GM18907 (cell line): ENCODE measurements at regions not wholly inside any gene's neighbourhood (a gene's known extent, or its start where the extent isn't known, plus 50 kb on each side); places are given as distances from the start of the nearest gene placed in this dataset.

Source experiments
- ATAC-seq: cut with Tn5 transposase; IDR thresholded peaks from one replicate; pipeline ENCODE4 v1.9.1; 2021; ENCODE audit warnings: mild to moderate bottlenecking, moderate library complexity; ENCODE audit not compliant: unreplicated experiment

DNA sequence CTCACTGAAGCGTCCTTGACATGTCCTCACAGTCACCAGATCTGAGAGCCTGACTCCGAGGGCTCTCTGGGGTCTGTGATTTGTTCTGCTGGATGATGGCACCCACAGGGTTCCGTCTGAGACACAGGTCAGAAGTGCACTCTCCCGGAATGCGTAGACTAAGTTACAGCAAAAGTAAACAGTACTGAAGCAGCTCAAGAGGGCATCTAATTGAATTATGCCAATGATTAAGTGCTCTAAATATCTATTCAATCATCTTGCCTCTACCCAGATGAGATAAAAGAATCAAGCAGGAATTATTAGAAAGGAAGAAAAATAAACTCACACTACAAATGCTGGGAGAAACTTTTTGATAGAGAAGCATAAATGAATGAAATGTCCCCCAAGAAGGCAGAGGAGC is 544.1 kb downstream of the SOX11 start:
- no peak for ATAC-seq

GRCh38 chr2:6237039-6237660 is 545.0 kb downstream of the SOX11 start:
- no peak for ATAC-seq

- ATAC-seq = no peak
These were observed 557.4 kb downstream of the SOX11 start for GRCh38 chr2:6249557-6249956.

GRCh38 chr2:6254441-6254840 is 562.3 kb downstream of the SOX11 start:
- ATAC-seq = no peak

GRCh38 chr2:6264198-6264597 is 572.0 kb downstream of the SOX11 start:
- ATAC-seq = no peak

GRCh38 chr2:6281524-6281923 is 584.2 kb downstream of the CMPK2 start:
- ATAC-seq = no peak

DNA sequence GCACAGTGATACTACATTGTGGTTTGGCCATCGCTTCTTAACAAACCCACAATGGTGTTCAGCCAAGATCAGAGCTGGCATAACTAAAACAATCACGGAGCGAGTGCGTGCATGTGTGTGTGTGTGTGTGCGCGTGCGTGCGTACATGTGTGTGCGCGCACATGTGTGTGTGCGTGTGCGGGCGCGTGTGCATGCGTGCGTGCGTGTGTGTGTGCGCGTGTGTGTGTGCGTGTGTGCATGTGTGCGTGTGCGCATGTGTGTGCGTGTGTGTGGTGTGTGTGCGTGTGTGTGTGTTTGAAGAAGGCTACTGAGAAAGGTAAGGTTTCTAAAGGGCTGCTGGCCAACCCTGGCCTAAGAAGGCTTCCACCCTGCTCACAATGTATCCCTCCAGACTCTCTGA is 582.4 kb downstream of the CMPK2 start:
- no peak for ATAC-seq

GRCh38 chr2:6287406-6287805 is 578.3 kb downstream of the CMPK2 start:
- ATAC-seq = no peak

- no peak for ATAC-seq
These were observed 576.9 kb downstream of the CMPK2 start for GRCh38 chr2:6288791-6289190.

- no peak for ATAC-seq
These were observed 575.3 kb downstream of the CMPK2 start for GRCh38 chr2:6290217-6291015.

GRCh38 chr2:6294791-6295190 is 570.9 kb downstream of the CMPK2 start:
- ATAC-seq = no peak

DNA sequence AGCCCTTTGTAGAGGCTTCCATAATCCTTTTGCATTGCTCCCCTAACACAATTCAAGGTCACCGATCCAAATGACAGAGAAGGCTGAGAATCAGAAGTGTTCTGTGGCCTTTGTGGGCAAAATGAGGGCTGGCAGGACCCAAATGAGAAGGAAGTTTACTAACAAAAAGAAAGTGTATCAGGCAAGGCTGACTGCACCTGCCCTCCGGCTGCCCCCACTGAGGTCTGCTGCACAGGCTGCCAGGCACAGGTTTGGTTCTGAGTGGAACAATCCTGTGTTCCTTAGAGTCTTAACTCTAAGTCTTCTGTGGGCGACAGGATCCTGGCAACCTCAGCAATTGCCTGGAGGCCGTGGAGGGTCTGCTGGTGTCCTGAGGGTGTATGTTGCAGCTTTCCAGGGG is 568.5 kb downstream of the CMPK2 start:
- ATAC-seq = peak; percentile 79

GRCh38 chr2:6301426-6301825 is 564.3 kb downstream of the CMPK2 start:
- no peak for ATAC-seq

GRCh38 chr2:6308986-6309385 is 556.7 kb downstream of the CMPK2 start:
- ATAC-seq = no peak

DNA sequence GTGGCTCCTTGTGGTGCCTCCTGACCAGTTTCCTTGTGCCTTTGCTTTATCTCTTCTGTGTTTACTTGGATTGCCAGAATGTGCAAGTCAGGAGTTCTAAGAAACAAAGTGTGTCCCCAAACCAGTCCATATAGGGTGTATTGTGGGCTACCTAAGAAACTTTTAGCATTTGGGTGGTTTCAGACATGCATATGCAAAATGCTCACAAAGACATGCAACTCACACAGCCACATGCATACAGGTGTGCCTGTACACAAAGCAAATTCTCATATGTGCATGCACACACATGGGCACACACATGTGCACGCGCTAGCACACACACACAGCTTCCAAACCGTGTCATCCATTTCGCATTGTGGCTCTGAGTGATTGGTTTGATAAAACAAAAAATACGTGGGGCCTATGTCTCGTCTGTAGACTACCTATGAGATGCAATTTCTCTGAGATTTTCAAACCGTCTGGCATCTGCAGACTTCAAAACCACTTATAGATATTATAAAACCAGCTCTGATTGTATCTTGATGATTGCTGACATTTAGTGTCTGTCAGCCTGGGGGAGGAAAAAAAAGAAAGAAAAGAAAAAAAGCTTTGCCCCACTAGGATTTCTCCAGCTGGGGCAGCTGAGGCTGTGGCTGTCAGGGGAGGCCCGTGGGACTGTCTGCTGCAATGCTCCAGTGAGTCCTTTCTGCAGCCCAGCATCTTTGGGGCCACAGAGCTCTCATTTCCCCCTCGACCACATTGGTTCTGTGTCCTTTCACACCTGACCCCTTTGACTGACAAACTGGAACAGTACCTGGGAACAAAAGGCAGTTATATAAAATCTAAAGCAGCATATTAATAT is 556.1 kb downstream of the CMPK2 start:
- ATAC-seq = peak; percentile 96

DNA sequence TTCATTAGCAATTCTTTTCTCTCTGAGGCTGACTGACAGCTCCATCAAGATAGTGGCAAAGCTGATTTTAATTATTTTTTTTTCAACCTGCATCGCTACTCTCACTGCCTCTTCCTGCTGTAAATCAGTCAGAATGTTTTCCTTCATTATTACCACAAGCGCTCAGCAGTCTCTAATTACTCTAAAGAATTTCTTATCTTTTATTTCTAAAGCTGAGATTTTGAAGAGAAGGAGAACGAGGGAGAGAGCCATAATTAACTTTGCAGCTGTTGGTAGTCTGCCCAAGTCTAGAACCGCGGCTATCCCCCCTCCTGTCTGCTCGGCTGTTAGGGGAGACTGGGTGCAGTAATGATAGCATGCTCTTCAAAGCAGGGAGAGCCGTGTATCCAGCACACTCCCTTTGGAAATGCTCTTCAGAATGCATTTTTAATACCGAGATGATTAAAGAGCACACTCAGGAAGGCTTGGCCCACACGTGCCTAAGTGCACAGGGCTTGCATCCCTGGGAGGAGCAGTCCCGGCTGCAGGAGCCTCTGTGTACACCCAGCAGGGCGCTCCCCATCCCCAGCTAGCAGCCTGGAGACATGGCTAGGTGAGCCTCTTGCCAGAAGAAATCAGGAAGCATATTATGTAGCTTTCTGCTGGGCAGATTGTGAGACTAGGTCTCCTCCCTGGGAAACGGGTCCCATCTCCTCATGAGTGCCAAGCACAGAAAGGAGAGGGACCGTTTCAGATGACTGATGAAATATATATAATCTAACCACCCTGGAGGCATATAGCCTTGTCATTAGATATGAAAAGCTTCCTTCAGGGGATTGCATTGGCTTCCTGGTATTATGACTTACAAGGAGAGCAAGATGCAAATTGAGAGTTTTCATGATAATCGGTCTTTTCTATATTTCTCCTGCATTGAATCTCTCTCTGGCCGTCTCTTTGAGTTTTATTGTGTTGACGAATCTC is 555.2 kb downstream of the CMPK2 start:
- ATAC-seq = peak; percentile 33

DNA sequence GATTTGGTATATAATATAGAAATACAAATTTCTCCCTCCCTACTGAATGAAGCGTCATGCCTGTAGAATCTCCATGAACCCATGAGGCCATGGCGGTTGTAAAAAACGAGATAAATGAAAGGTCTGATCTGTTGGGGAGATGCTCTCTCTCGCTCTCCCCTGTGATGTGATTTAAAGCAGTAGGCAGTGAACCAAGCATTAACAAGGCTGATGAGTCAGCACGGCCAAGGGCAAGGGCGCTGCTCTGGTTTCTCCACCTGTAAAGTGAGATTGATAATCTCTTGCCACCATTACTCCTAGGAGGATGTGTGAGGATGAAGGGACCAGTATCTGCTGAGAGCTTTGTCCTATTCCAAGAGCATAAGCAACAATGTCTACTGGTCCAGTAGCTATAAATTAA is 553.3 kb downstream of the CMPK2 start:
- ATAC-seq = no peak

- no peak for ATAC-seq
These were observed 551.3 kb downstream of the CMPK2 start for GRCh38 chr2:6314218-6314960.

- ATAC-seq = no peak
These were observed 540.1 kb downstream of the CMPK2 start for GRCh38 chr2:6325616-6326015.

- no peak for ATAC-seq
These were observed 538.7 kb downstream of the CMPK2 start for GRCh38 chr2:6326958-6327357.
